ENCODE measurements at regions not wholly inside any gene's neighbourhood (a gene's known extent, or its start where the extent isn't known, plus 50 kb on each side); places are given as distances from the start of the nearest gene placed in this dataset.

- no peak overlapping the region for H3K4ac ChIP-seq (ENCODE audit: low read depth, low read length)
- no peak overlapping the region for H3K27ac Mint-ChIP-seq
- H4K91ac ChIP-seq (ENCODE audit: insufficient read length, low read depth, low read length), result no peak overlapping the region
- no peak overlapping the region for H4K5ac ChIP-seq (ENCODE audit: insufficient read length, low read depth, low read length)
- no peak overlapping the region for H3K14ac ChIP-seq (ENCODE audit: insufficient read depth, low read length)
- H3K79me1 ChIP-seq (ENCODE audit: insufficient read depth, low read depth, low read length, poor library complexity, severe bottlenecking), result no peaks in the 10 kb centered on the region
- peaks cover 10% of the 10 kb centered on the region for H3K27me3 Mint-ChIP-seq (ENCODE audit: low read depth)
- no peaks in the 10 kb centered on the region; the same call in 1 of the 2 replicates for H3K27me3 ChIP-seq (ENCODE audit: insufficient read depth, low read length)
- no peak overlapping the region for H3K9ac ChIP-seq (ENCODE audit: extremely low read depth, insufficient read length, low read length)
- no peaks in the 10 kb centered on the region for H3K79me2 ChIP-seq (ENCODE audit: insufficient read depth, low read length)
- H3K18ac ChIP-seq (ENCODE audit: insufficient read length, low read depth, low read length), result no peak overlapping the region
- H3K36me3 Mint-ChIP-seq (ENCODE audit: insufficient read depth in 1 of 3, low read depth in 3 of 3), result no peaks in the 10 kb centered on the region
- no peak overlapping the region for H2BK20ac ChIP-seq (ENCODE audit: low read depth, low read length, poor library complexity, severe bottlenecking)
- H2BK5ac ChIP-seq (ENCODE audit: insufficient read length, low read length), result no peak overlapping the region
- no peak overlapping the region for H4K8ac ChIP-seq (replicated peaks; ENCODE audit: insufficient read length, low read depth, low read length)
- no peak overlapping the region for H3K56ac ChIP-seq (ENCODE audit: insufficient read length, low read depth, low read length)
- peaks cover 12 to 16% of the 10 kb centered on the region in 2 experiments for H3K4me1 Mint-ChIP-seq
- H2AK5ac ChIP-seq (ENCODE audit: insufficient read length, low read length), result no peak overlapping the region
- H3K4me3 Mint-ChIP-seq, result no peak overlapping the region
- no peak overlapping the region for H2AFZ ChIP-seq (ENCODE audit: low read length)
- H2BK12ac ChIP-seq (ENCODE audit: insufficient read length, low read depth, low read length), result no peak overlapping the region
- no peak for DNase-seq
- no peaks in the 10 kb centered on the region for H3K9me3 ChIP-seq (ENCODE audit: control insufficient read depth, low read depth, low read length)
- no peaks in the 10 kb centered on the region for H4K20me1 ChIP-seq (ENCODE audit: control insufficient read depth, insufficient read depth, insufficient read length)
- no peaks in the 10 kb centered on the region for H3K9me3 Mint-ChIP-seq
- H2BK120ac ChIP-seq (ENCODE audit: low read depth, low read length, poor library complexity, severe bottlenecking), result no peak overlapping the region
- no peak overlapping the region for H3K23ac ChIP-seq (ENCODE audit: insufficient read length, low read depth, low read length)
- H3T11ph ChIP-seq (ENCODE audit: low read length), result no peak overlapping the region
- no peaks in the 10 kb centered on the region for H3K4me1 ChIP-seq (ENCODE audit: insufficient read depth, low read length)
- no CpG with 5 or more reads among the region's 7 CpGs for WGBS (ENCODE audit: extremely low coverage, insufficient read length, low lambda C conversion rate)
- no peaks in the 10 kb centered on the region for H3K23me2 ChIP-seq (ENCODE audit: insufficient read length, low read depth, low read length, poor library complexity, severe bottlenecking)
- no peak overlapping the region for H3K27ac ChIP-seq (ENCODE audit: insufficient read length, low read depth, low read length)
- no peak overlapping the region for H3K4me2 ChIP-seq (ENCODE audit: insufficient read depth, insufficient read length, low read length)
- H2BK15ac ChIP-seq (ENCODE audit: low read depth, low read length), result no peak overlapping the region
- no peak for TF ChIP-seq CTCF (conservative IDR thresholded peaks at IDR 0.05)
Observed at GRCh38 chr3:197430502-197430901, 125.3 kb downstream of the BDH1 start.

Measured in H9 (cell line).